Calu3 (cell line): ENCODE measurements at regions not wholly inside any gene's neighbourhood (a gene's known extent, or its start where the extent isn't known, plus 50 kb on each side); places are given as distances from the start of the nearest gene placed in this dataset.

ENCODE experiments used
- BruUV-seq: library from RNA; stranded (reverse); fragments of 400-500 nt; replicated peaks from 2 replicates; lab custom pipeline; 2021; lab: Mats Ljungman, UMichigan
- CTCF ChIA-PET: fragments of 300-600 bp; sonication (Branson Sonifier 250); formaldehyde crosslinking; loops from one replicate; lab custom pipeline; 2022; ENCODE audit warnings: antibody characterized with exemption; lab: Charles Lee
- DNase-seq: peaks from one replicate; pipeline ENCODE4 v3.0.0; 2022
- H3K27ac Mint-ChIP-seq: one replicate; pipeline ENCODE4 v1.8.0; 2022; ENCODE audit warnings: mixed read lengths; ENCODE audit not compliant: unreplicated experiment
- H3K27me3 Mint-ChIP-seq: one replicate; pipeline ENCODE4 v1.8.0; 2022; ENCODE audit warnings: mixed read lengths; ENCODE audit not compliant: unreplicated experiment
- H3K36me3 Mint-ChIP-seq: one replicate; pipeline ENCODE4 v1.8.0; 2022; ENCODE audit warnings: mild to moderate bottlenecking, moderate library complexity, mixed read lengths; ENCODE audit not compliant: insufficient read depth, unreplicated experiment
- H3K4me1 Mint-ChIP-seq: one replicate; pipeline ENCODE4 v1.8.0; 2022; ENCODE audit warnings: mild to moderate bottlenecking, low read depth, mixed read lengths; ENCODE audit not compliant: unreplicated experiment
- H3K4me3 Mint-ChIP-seq: one replicate; pipeline ENCODE4 v1.8.0; 2022; ENCODE audit warnings: mild to moderate bottlenecking, low read depth, moderate library complexity, mixed read lengths; ENCODE audit not compliant: unreplicated experiment
- H3K9me3 Mint-ChIP-seq: one replicate; pipeline ENCODE4 v1.8.0; 2022; ENCODE audit warnings: low read depth, mixed read lengths; ENCODE audit not compliant: unreplicated experiment
- intact Hi-C: fragments of 100-400 bp; cut with micrococcal nuclease; formaldehyde crosslinking; loops from one replicate; pipeline ENCODE4 v1.10.0; 2022; ENCODE audit not compliant: unreplicated experiment
- TF ChIP-seq, protein P1 (sequence below): fragments of 200-600 bp; IDR thresholded peaks from one replicate; pipeline ENCODE4 v1.8.0; 2022; ENCODE audit warnings: antibody characterized with exemption; ENCODE audit not compliant: unreplicated experiment

DNA sequence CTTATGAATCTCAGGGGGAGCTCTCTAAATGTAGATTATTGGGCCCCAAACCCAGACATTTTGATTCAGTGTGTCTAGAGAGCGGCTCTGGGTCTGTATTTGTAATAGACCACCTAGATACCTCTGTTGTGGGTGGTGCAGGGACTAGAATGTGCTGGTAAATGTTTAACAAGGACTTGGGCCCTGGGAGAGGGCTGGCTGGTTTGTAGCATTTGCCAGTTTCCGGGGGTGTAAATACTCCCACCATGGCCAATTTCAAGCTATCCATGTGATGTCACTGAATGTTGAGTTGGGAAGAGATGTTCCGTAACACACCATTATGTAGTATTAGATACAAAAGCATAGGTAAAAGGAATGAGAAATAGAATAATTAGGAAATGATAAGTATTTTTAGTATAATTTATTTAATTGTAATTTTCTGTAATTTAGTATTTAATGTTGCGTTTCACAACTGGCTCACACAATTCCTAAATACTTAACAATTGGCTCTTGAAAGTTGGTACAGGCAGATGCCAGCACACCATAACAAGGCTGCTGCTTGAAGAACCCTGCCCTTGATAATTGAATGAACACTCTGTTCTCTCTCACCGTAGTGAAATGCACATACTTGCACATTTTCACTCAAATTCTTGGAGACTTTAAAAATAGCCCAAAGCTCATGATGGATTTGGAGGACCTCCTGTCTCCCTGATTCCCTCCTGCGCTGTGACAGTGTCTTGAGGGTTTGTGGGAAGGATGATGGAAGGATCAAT is 359.2 kb upstream of the PROK2 start:
- Mint-ChIP-seq H3K27ac (no peak overlapping the region), H3K36me3 (peaks cover 5% of the 10 kb centered on the region), H3K4me1 (no peaks in the 10 kb centered on the region), H3K4me3 (no peak overlapping the region), H3K9me3 (no peaks in the 10 kb centered on the region), H3K27me3 (peaks cover 37% of the 10 kb centered on the region)
- intact Hi-C loops, result no loop called here
- CTCF ChIA-PET, result no interaction called here
- no TSS peak for BruUV-seq
- no peak for DNase-seq
- TF ChIP-seq, protein P1, sequence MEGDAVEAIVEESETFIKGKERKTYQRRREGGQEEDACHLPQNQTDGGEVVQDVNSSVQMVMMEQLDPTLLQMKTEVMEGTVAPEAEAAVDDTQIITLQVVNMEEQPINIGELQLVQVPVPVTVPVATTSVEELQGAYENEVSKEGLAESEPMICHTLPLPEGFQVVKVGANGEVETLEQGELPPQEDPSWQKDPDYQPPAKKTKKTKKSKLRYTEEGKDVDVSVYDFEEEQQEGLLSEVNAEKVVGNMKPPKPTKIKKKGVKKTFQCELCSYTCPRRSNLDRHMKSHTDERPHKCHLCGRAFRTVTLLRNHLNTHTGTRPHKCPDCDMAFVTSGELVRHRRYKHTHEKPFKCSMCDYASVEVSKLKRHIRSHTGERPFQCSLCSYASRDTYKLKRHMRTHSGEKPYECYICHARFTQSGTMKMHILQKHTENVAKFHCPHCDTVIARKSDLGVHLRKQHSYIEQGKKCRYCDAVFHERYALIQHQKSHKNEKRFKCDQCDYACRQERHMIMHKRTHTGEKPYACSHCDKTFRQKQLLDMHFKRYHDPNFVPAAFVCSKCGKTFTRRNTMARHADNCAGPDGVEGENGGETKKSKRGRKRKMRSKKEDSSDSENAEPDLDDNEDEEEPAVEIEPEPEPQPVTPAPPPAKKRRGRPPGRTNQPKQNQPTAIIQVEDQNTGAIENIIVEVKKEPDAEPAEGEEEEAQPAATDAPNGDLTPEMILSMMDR, result no peak

GRCh38 chr3:72143322-72143721 is 358.4 kb upstream of the PROK2 start:
- no peaks in the 10 kb centered on the region for H3K4me1 Mint-ChIP-seq
- BruUV-seq, result no TSS peak
- TF ChIP-seq, protein P1, result no peak
- intact Hi-C loops, result no loop called here
- DNase-seq, result no peak
- no peak overlapping the region for H3K4me3 Mint-ChIP-seq
- no peak overlapping the region for H3K27ac Mint-ChIP-seq
- no peaks in the 10 kb centered on the region for H3K9me3 Mint-ChIP-seq
- CTCF ChIA-PET, result no interaction called here
- peaks cover 5% of the 10 kb centered on the region for H3K36me3 Mint-ChIP-seq
- peaks cover 37% of the 10 kb centered on the region for H3K27me3 Mint-ChIP-seq

DNA sequence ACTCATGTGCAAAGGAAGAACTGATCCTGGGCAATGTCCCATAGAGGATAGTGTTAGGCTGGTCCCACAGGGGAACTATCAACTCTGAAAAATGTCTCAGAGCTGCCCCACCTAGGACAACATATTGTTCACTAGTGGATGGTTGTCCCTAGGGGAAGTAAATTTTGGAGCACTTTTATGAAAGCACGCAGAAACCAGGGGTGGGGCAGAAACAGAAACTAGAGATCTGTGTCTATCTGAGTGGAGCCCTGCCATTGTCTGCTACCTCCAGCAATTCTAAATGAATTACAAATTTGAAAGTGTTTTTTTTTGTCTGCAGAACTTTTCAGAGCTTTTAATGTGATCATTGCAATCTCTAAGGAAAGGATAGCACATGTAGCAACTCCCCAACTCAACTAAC is 357.1 kb upstream of the PROK2 start:
- Mint-ChIP-seq H3K36me3 (peaks cover 5% of the 10 kb centered on the region), H3K27me3 (peaks cover 47% of the 10 kb centered on the region), H3K4me3 (no peak overlapping the region), H3K27ac (no peak overlapping the region), H3K9me3 (no peaks in the 10 kb centered on the region), H3K4me1 (no peaks in the 10 kb centered on the region)
- CTCF ChIA-PET, result interaction anchor here (0.6 kb wide), 1 partner anchor 252 kb away, joined by 5 read pairs; no protein-coding TSS in a partner anchor
- no peak for DNase-seq
- no TSS peak for BruUV-seq
- TF ChIP-seq, protein P1, result no peak
- intact Hi-C loops, result no loop called here

DNA sequence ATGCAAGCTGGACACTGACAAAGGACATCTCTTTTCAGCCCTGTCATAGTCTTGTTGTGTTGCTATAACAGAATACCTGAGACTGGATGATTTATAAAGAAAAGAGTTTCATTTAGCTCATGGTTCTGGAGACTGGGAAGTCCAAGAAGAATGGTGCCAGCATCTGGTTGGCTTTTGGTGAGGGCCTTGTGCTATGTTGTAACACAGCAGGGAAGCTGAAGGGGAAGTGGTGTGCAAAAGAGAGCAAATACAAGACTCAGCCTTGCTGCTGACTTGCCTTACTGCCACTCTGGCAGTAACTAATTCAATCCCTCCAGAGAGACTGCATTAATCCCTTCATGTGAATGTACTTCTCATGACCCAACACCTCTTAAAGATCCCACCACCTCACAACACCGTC is 356.3 kb upstream of the PROK2 start:
- H3K4me3 Mint-ChIP-seq, result no peak overlapping the region
- peaks cover 5% of the 10 kb centered on the region for H3K36me3 Mint-ChIP-seq
- CTCF ChIA-PET, result interaction anchor here (0.5 kb wide), 1 partner anchor 372 kb away, joined by 4 read pairs; no protein-coding TSS in a partner anchor
- intact Hi-C loops, result no loop called here
- TF ChIP-seq, protein P1, result no peak
- no peak overlapping the region for H3K27ac Mint-ChIP-seq
- H3K4me1 Mint-ChIP-seq, result no peaks in the 10 kb centered on the region
- no peaks in the 10 kb centered on the region for H3K9me3 Mint-ChIP-seq
- peaks cover 55% of the 10 kb centered on the region for H3K27me3 Mint-ChIP-seq
- DNase-seq, result no peak
- BruUV-seq, result no TSS peak
